KMS-11 (cell line): ENCODE measurements at regions not wholly inside any gene's neighbourhood (a gene's known extent, or its start where the extent isn't known, plus 50 kb on each side); places are given as distances from the start of the nearest gene placed in this dataset.

ENCODE experiments used
- H2AFZ ChIP-seq: fragments of 200-600 bp; sonication (generic); 2 replicates; pipeline ENCODE4 v1.6.1; 2016; ENCODE audit warnings: antibody characterized with exemption, mixed run types, low read depth
- H3K27ac ChIP-seq: fragments of 200-600 bp; sonication (generic); 2 replicates; pipeline ENCODE4 v1.6.1; 2016; ENCODE audit warnings: mild to moderate bottlenecking, mixed run types
- H3K27me3 ChIP-seq: fragments of 200-600 bp; sonication (generic); 2 replicates; pipeline ENCODE4 v1.6.1; 2017; ENCODE audit warnings: mild to moderate bottlenecking, low read depth, mixed run types, moderate library complexity; ENCODE audit not compliant: insufficient read depth
- H3K36me3 ChIP-seq: fragments of 200-600 bp; sonication (generic); 2 replicates; pipeline ENCODE4 v1.6.1; 2017; ENCODE audit warnings: mild to moderate bottlenecking, mixed run types; ENCODE audit not compliant: insufficient read depth
- H3K4me1 ChIP-seq: fragments of 200-600 bp; sonication (generic); 2 replicates; pipeline ENCODE4 v1.6.1; 2016; ENCODE audit warnings: mild to moderate bottlenecking, low read depth, mixed run types; ENCODE audit not compliant: poor library complexity, severe bottlenecking
- H3K4me2 ChIP-seq: fragments of 200-600 bp; sonication (generic); 2 replicates; pipeline ENCODE4 v1.7.0; 2016; ENCODE audit warnings: mild to moderate bottlenecking, mixed run types
- H3K4me3 ChIP-seq: fragments of 200-600 bp; sonication (generic); IDR thresholded peaks from 2 replicates; pipeline ENCODE4 v1.6.1; 2017; ENCODE audit warnings: low read depth, low read length, mixed read lengths; ENCODE audit not compliant: insufficient read depth
- H3K79me2 ChIP-seq: fragments of 200-600 bp; sonication (generic); 2 replicates; pipeline ENCODE4 v1.6.1; 2016; ENCODE audit warnings: low read depth, mixed run types; ENCODE audit not compliant: insufficient read depth
- H3K9ac ChIP-seq: fragments of 200-600 bp; sonication (generic); 2 replicates; pipeline ENCODE4 v1.6.1; 2016; ENCODE audit warnings: mild to moderate bottlenecking, mixed run types
- H4K20me1 ChIP-seq: fragments of 200-600 bp; sonication (generic); 2 replicates; pipeline ENCODE4 v1.6.1; 2016; ENCODE audit warnings: mild to moderate bottlenecking, mixed run types; ENCODE audit not compliant: insufficient read depth
- TF ChIP-seq, protein P1 (sequence below): fragments of 200-600 bp; sonication (generic); conservative IDR thresholded peaks from 2 replicates; pipeline ENCODE4 v1.6.1; 2017; ENCODE audit warnings: low read depth, mild to moderate bottlenecking, antibody characterized with exemption, low read length, moderate library complexity, mixed read lengths

DNA sequence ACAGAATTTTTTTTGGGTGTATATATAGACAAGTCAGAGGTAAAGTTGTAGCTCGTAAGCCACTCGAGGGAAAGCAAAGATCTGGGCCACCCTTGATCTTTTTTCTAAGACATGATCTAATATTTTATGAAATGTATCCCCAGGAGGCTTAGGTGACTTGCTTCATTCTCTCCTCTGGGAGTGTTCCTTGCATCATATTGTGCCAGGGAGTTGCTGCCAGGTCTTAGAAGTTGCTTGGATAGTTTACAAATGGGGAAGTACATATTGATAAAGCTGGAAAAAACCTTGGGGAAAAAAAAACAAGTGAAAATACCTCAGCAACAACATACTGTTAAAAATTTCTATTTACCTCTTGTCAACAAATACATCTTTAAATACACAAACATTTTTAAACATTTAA lies 110.9 kb upstream of the CYYR1 start:
- TF ChIP-seq, protein P1, sequence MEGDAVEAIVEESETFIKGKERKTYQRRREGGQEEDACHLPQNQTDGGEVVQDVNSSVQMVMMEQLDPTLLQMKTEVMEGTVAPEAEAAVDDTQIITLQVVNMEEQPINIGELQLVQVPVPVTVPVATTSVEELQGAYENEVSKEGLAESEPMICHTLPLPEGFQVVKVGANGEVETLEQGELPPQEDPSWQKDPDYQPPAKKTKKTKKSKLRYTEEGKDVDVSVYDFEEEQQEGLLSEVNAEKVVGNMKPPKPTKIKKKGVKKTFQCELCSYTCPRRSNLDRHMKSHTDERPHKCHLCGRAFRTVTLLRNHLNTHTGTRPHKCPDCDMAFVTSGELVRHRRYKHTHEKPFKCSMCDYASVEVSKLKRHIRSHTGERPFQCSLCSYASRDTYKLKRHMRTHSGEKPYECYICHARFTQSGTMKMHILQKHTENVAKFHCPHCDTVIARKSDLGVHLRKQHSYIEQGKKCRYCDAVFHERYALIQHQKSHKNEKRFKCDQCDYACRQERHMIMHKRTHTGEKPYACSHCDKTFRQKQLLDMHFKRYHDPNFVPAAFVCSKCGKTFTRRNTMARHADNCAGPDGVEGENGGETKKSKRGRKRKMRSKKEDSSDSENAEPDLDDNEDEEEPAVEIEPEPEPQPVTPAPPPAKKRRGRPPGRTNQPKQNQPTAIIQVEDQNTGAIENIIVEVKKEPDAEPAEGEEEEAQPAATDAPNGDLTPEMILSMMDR: no peak
- no peak overlapping the region for H3K4me2 ChIP-seq

DNA sequence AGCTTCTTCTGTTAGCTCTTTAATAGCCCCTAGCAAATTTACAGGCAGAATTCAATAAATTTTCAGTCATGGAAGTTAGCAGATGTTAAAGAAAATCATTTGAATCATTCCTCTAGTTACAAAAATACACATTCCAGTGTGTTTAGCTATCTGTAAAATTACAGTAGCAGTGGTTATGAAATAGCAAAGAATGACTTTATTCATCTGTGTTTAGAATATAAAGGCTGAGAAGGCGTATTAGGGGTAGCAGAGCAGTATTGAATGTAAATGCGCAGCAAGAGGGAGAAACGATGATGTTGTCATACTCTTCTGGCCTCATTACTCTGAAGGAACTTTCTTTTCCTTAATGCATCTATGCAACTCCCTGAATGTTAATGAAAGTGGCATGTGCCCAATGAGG lies 106.2 kb upstream of the CYYR1 start:
- Histone ChIP-seq H3K4me2 (no peak overlapping the region), H3K36me3 (no peaks in the 10 kb centered on the region), H3K79me2 (no peaks in the 10 kb centered on the region), H3K27ac (no peak overlapping the region), H3K27me3 (no peaks in the 10 kb centered on the region), H3K9ac (no peak overlapping the region), H3K4me3 (no peak overlapping the region), H4K20me1 (no peaks in the 10 kb centered on the region), H2AFZ (no peak overlapping the region), H3K4me1 (no peaks in the 10 kb centered on the region)
- TF ChIP-seq, protein P1: no peak

More for the DNA sequence above, 110.9 kb upstream of the CYYR1 start:
- H3K36me3 ChIP-seq: no peaks in the 10 kb centered on the region
- H4K20me1 ChIP-seq: no peaks in the 10 kb centered on the region
- H3K27me3 ChIP-seq: no peaks in the 10 kb centered on the region
- H2AFZ ChIP-seq: no peak overlapping the region
- H3K79me2 ChIP-seq: no peaks in the 10 kb centered on the region
- H3K27ac ChIP-seq: no peak overlapping the region
- peaks cover 5% of the 10 kb centered on the region for H3K4me1 ChIP-seq
- no peak overlapping the region for H3K9ac ChIP-seq
- no peak overlapping the region for H3K4me3 ChIP-seq

DNA sequence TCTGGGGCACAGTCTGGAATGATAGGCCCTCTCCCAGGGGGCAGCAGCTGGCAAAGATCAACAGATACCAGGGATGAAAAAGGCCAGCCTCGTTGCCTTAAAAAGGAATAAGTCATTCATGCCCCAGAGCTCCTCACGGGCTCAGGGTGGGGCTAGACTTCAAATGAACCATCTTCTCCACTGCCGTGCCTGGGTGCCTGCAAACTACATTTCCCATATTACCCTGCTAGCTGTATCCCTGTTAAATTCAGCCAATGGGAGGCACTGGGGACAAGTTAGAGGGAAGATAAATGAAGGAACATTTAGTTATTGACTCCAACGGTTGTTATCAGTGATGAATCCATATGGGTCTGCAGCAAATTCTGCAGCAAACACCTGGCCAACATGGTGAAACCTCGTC lies 101.2 kb upstream of the CYYR1 start:
- TF ChIP-seq, protein P1: no peak
- Histone ChIP-seq H3K27me3 (no peaks in the 10 kb centered on the region), H2AFZ (no peak overlapping the region)

DNA sequence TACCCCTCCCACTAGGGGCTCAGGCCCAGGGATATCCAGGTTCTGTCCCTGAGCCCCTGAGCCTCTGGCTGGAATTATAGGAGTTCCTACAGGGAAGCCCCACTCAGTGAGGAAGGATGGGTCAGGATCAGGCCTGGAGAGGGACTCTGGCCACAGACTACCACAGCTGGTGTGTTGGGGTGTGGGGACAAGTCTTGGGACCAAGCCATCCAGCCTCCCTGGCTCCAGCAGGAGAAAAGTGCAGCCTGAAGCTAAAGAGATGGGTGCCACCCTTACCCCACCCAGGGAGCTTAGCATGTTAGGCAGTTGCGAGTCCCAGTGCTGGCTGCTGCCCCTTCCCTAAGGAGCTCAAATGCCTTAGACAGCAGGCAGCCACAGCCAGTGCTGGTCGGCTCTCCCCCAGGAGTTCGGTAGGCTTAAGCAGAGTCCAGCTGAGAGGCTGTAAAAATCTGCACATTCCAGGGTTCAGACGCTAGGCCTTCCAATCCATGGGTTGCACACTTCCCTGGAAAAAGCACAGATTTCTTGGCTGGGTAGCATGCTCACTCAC lies 96.2 kb upstream of the CYYR1 start:
- no peaks in the 10 kb centered on the region for H3K4me1 ChIP-seq
- no peak overlapping the region for H3K4me3 ChIP-seq
- no peak overlapping the region for H2AFZ ChIP-seq
- no peaks in the 10 kb centered on the region for H4K20me1 ChIP-seq
- no peaks in the 10 kb centered on the region for H3K79me2 ChIP-seq
- TF ChIP-seq, protein P1: no peak
- H3K9ac ChIP-seq: no peak overlapping the region
- H3K27me3 ChIP-seq: no peaks in the 10 kb centered on the region
- H3K4me2 ChIP-seq: no peak overlapping the region
- no peaks in the 10 kb centered on the region for H3K36me3 ChIP-seq
- no peak overlapping the region for H3K27ac ChIP-seq

More for the DNA sequence above, 101.2 kb upstream of the CYYR1 start:
- Histone ChIP-seq H3K4me2 (no peak overlapping the region), H3K36me3 (no peaks in the 10 kb centered on the region), H3K9ac (no peak overlapping the region), H4K20me1 (no peaks in the 10 kb centered on the region), H3K27ac (no peak overlapping the region), H3K4me3 (no peak overlapping the region), H3K4me1 (no peaks in the 10 kb centered on the region), H3K79me2 (no peaks in the 10 kb centered on the region)
